22Rv1 (cell line): ENCODE measurements at regions not wholly inside any gene's neighbourhood (a gene's known extent, or its start where the extent isn't known, plus 50 kb on each side); places are given as distances from the start of the nearest gene placed in this dataset.

Experiments
- CTCF ChIP-seq: fragments of 450-650 bp; IDR thresholded peaks from 2 replicates; pipeline ENCODE4 v1.5.1; 2017; ENCODE audit warnings: mild to moderate bottlenecking
- ZFX ChIP-seq: fragments of 450-650 bp; IDR thresholded peaks from 2 replicates; pipeline ENCODE4 v1.6.1; 2017; ENCODE audit warnings: antibody characterized with exemption, borderline replicate concordance

GRCh38 chr19:30704771-30705330, 332.7 kb downstream of the ZNF536 start:
- TF ChIP-seq CTCF (no peak), ZFX (no peak)
